OCI-M2 (cell line): ENCODE measurements at regions not wholly inside any gene's neighbourhood (a gene's known extent, or its start where the extent isn't known, plus 50 kb on each side); places are given as distances from the start of the nearest gene placed in this dataset.
"Not testable (repeated sequence)": the region's sequence is repeated elsewhere in the genome, so short reads cannot be mapped to it uniquely, and the experiment has no call there.

Experiments
- DNase-seq: peaks from one replicate; lab custom pipeline; 2025; ENCODE audit not compliant: unreplicated experiment; lab: John Stamatoyannopoulos, UW

- no peak for DNase-seq
Measured at GRCh38 chr5:89694026-89694550, 715.5 kb downstream of the CETN3 start.

- no peak for DNase-seq
Measured at GRCh38 chr5:89690331-89690730, 719.2 kb downstream of the CETN3 start.

GRCh38 chr5:89686081-89686765, 723.3 kb downstream of the CETN3 start:
- no peak for DNase-seq

GRCh38 chr5:89676634-89677033, 732.9 kb downstream of the CETN3 start:
- DNase-seq, result no peak

GRCh38 chr5:89673019-89673418, 736.5 kb downstream of the CETN3 start:
- DNase-seq, result no peak

DNA sequence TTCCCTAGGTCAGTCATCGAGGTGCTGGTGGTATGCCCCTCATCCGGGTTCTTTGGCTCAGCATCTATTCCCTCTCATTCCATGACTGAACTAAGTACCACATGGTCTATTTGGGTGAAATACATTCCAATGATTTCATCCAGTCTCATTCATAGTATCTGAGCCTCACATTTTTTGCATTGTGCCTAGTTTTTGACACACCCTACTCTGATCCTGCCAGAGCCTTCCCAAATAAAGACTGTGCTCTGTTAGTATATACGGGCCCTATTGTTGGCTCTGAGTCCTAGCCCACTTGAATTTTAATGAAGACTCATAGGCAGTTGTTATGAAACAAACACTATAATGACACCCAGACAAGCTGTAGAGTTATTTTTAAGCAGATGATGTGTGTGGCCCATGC, 740.7 kb downstream of the CETN3 start:
- no peak for DNase-seq

DNA sequence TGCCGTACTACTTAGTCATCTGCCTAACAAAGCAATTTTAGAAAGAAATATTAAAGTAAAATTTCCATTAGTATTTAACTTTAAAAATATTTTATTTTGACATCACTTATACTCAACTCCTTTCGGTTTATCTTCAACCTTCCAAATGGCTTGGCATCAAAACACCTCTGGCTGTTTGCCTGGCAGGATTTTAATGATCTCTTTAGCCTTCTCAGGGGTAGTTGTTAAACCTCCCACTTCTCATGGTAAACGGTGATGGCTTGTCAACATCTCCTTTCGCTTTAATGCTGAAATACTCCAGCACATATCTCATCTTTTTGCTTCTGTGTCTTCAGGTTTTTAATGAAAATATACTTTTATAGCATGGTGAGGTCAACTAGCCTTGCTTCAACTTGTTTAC, 747.1 kb downstream of the CETN3 start:
- DNase-seq, result no peak

DNA sequence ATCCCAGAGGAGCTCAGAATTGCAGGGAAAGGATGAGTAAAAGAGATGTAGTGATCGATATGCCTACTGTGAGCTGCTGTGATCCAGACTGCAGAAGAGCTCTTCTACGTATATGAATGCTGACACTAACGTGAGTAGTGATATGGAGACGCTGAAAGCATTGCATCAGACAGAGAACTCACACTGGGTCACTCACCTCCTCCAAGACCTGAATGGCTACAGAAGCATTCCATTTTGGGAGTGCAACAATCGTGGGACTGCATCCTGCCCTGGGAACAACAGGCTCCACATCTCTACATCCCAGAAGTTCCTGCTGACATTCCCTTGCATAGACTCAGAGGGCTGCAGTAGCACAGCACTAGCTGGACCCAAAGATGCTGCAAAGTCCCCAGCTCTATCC, 755.9 kb upstream of the MEF2C start:
- DNase-seq, result no peak

DNA sequence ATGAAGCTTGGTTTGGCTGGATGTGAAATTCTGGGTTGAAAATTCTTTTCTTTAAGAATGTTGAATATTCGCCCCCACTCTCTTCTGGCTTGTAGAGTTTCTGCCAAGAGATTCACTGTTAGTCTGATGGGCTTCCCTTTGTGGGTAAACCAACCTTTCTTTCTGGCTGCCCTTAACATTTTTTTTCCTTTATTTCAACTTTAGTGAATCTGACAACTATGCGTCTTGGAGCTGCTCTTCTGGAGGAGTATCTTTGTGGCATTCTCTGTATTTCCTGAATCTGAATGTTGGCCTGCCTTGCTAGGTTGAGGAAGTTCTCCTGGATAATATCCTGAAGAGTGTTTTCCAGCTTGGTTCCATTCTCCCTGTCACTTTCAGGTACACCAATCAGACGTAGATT, 751.2 kb upstream of the MEF2C start:
- not testable (repeated sequence) for DNase-seq

- not testable (repeated sequence) for DNase-seq
Measured at GRCh38 chr5:89630064-89630463, 747.1 kb upstream of the MEF2C start.

DNA sequence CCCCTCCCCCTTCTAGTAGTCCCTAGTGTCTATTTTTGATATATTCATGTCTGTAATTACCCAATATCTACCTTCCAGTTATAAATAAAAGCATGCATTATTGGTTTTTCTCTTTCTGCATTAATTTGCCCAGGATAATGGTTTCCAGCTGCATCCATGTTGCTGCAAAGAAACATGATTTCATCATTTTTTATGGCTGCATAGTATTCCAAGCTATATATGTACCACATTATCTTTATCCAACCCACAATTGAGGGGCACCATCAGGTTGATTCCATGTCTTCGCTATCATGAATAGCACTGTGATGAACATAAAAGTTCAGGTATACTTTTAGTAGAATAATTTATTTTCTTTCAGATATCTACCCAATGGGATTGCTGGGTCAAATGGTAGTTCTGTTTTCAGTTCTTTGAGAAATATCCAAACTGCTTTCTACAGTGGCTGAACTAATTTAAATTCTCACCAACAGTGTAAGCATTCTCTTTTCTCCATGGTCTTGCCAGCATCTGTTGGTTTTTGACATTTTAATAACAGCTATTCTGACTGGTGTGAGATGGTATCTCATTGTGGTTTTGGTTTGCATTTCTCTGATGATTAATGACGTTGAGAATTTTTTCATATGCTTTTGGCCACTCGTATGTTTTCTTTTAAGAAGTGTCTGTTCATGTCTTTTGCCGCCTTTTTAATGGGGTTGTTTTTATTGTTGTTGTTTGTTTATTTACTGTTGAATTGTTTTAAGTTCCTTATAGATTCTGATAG, 746.1 kb upstream of the MEF2C start:
- DNase-seq, result no peak

- DNase-seq, result no peak
Measured at GRCh38 chr5:89615839-89616518, 733.0 kb upstream of the MEF2C start.

- DNase-seq, result no peak
Measured at GRCh38 chr5:89613222-89613956, 730.4 kb upstream of the MEF2C start.

DNA sequence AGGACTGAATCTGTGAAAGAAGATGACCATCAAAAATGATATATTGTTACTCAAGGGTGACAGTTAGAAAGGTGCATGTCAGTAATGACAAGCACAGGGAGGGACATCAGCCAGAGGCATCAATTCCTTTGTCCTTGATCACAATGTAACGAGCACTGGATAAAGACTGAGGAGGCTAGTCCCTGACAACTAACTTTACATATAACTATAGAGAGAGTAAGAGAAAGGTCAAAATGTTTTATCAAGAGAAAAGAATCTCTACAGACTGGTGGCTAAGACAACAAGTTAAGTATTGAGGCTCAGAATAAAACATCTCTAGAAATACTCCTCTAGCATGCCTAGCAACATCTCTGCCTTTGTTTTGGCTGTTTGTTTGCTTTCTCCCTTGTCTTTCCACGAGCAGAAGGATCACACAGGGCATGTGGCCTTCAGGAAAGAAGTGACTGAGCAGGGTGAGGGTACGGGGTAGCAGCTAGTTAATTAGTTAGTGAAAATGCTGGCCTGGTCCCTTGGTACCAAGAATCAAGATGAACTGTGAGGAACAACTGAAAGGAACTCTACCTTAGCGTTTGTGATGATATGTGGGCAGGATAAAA, 724.1 kb upstream of the MEF2C start:
- no peak for DNase-seq

GRCh38 chr5:89604342-89604741, 721.4 kb upstream of the MEF2C start:
- no peak for DNase-seq

GRCh38 chr5:89601880-89602279, 718.9 kb upstream of the MEF2C start:
- no peak for DNase-seq

DNA sequence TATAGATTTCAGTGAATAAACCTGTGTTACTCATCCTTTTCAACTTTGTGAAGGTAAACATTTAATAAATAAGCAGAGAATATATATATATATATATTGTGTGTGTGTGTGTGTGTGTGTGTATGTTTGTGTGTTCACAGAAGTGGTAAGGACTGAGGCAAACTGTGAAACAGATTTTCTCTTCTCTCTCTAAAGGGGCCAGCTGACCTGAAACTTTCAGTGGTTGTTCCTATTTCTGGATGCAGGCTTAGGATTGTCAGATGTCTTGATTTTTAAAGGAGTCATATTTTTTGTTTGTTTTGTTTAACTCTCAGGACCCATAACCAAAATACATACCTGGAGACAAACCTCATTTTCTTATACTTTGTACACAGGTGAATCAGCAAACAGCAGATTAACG, 714.9 kb upstream of the MEF2C start:
- DNase-seq, result no peak

DNA sequence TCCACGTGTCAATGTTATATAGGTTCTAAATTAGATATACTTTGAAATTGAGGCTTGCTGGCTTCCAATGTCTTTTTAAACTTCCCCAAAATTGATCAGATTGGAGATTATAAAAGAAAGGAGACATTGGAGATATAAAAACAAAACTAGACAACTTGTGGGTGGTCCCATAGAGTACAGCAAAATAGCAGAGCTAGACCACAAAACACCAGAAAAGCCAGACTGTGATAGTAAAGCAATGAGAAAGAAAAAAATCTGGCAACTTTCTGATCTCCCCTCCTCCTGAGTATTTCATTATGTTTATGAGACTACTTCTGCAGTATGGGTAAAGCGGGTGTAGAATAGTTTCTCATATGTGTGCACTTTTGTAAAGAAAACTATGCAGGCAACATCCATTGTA, 713.8 kb upstream of the MEF2C start:
- DNase-seq, result no peak

DNA sequence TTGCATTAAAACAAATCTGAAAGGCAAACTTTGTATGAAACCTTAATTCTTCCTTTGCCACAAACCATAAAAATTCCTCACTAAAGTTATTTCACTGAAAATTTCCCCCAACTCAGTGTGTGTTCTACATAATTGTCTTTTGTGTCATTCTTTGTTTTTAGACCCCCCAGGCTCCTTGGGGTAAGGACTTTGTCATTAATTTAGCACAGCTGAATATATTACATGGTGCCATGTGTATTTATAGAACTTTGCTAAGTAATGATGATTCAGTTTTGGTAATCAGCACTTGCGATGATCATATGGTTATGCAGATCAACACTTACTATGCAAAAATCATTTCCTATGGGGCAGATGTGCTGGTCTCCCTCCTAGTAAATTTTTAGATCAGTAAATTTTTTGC, 712.1 kb upstream of the MEF2C start:
- no peak for DNase-seq

DNA sequence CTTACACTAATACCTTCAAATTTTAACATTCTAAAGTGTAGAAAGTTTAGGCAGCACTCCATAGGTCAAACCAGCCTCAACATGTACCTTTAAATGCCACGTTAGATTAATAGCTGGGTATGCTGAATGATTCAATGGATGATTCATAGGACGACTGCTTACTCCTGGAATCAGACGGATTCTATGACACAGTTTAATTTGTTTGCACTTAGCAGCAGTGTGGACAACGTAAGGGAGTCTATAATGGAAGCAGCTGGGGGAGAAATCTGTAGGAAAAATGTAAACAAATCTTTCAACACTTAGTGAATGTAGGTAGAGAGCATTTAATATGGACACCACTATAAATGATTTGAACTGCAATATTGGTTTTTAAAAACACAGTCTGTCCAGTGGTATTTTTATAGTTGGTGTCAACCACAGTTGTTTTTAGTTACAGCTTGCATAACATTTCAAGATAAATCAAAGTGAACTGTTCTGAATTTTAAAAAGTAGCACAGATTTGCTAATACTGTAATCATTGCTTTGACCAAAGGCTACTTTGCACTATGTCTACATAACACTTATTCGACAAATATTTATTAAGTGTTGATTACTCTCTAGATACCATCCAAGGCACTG, 701.5 kb upstream of the MEF2C start:
- DNase-seq, result no peak
